CD14-positive monocyte (primary cell): ENCODE measurements at regions not wholly inside any gene's neighbourhood (a gene's known extent, or its start where the extent isn't known, plus 50 kb on each side); places are given as distances from the start of the nearest gene placed in this dataset.
A peak's percentile ranks its signal among the peaks of the same experiment; 100 is the strongest.

Experiments
- DNase-seq, 3 donors: peaks; one replicate each; pipeline ENCODE4 v3.0.0-alpha.2; 2011 to 2022
- H2AFZ ChIP-seq: 2 replicates; pipeline ENCODE4 v1.6.0; 2012; ENCODE audit warnings: mild to moderate bottlenecking, low read depth, low read length, inconsistent platforms; ENCODE audit not compliant: insufficient read depth, poor library complexity, severe bottlenecking
- H3K27ac ChIP-seq, 2 donors: 1 replicate in 1 of 2; 2 replicates in 1 of 2; pipeline ENCODE4 v1.5.1; 2012 to 2013; ENCODE audit warnings: low read length in 2 of 2, control low read depth in 1 of 2, inconsistent platforms in 1 of 2, low read depth in 1 of 2, mild to moderate bottlenecking in 1 of 2
- H3K27me3 ChIP-seq, 2 donors: one replicate each; pipeline versions ENCODE4 v1.6.0 to v1.6.1; 2011 to 2013; ENCODE audit warnings: low read length in 2 of 2; ENCODE audit not compliant: control insufficient read depth in 2 of 2, insufficient read depth in 2 of 2
- H3K36me3 ChIP-seq, 2 donors: replicated peaks in 1 of 2; 1 replicate in 1 of 2; 2 replicates in 1 of 2; pipeline versions ENCODE4 v1.5.1 to v1.6.1; 2012 to 2013; ENCODE audit warnings: low read length in 2 of 2, control low read depth in 1 of 2, inconsistent platforms in 1 of 2, mild to moderate bottlenecking in 1 of 2; ENCODE audit not compliant: insufficient read depth in 2 of 2, control insufficient read depth in 1 of 2
- H3K4me1 ChIP-seq, 2 donors: 1 replicate in 1 of 2; 2 replicates in 1 of 2; pipeline versions ENCODE4 v1.5.1 to v1.6.1; 2012 to 2013; ENCODE audit warnings: low read length in 2 of 2, control low read depth in 1 of 2, inconsistent platforms in 1 of 2, mild to moderate bottlenecking in 1 of 2, moderate library complexity in 1 of 2; ENCODE audit not compliant: insufficient read depth in 2 of 2, control insufficient read depth in 1 of 2
- H3K4me2 ChIP-seq: replicated peaks from 2 replicates; pipeline ENCODE3; 2012; ENCODE audit warnings: low read length, moderate library complexity, mild to moderate bottlenecking; ENCODE audit not compliant: poor library complexity, severe bottlenecking; ENCODE audit errors: extremely low read depth
- H3K4me3 ChIP-seq, 3 experiments: fragments of 200-600 bp in 1 of 3; sonication (generic) in 1 of 3; replicated peaks in 1 of 3; 1 replicate in 2 of 3; 2 replicates in 1 of 3; pipeline ENCODE4 v1.5.1; 2011 to 2013; ENCODE audit warnings: low read length in 3 of 3, mild to moderate bottlenecking in 3 of 3, control low read depth in 2 of 3, low read depth in 2 of 3, inconsistent platforms in 1 of 3, moderate library complexity in 1 of 3
- H3K79me2 ChIP-seq: 2 replicates; pipeline ENCODE4 v1.6.0; 2012; ENCODE audit warnings: mild to moderate bottlenecking, control low read depth, inconsistent platforms, low read length, moderate library complexity; ENCODE audit not compliant: insufficient read depth
- H3K9ac ChIP-seq: 2 replicates; pipeline ENCODE4 v1.6.0; 2017; ENCODE audit warnings: low read length, mild to moderate bottlenecking; ENCODE audit not compliant: insufficient read depth, poor library complexity, severe bottlenecking
- H3K9me3 ChIP-seq, 2 donors: replicated peaks in 1 of 2; 1 replicate in 1 of 2; 2 replicates in 1 of 2; pipeline versions ENCODE4 v1.5.1 to v1.6.1; 2012 to 2013; ENCODE audit warnings: low read length in 2 of 2, control low read depth in 1 of 2; ENCODE audit not compliant: control insufficient read depth in 1 of 2, insufficient read depth in 1 of 2
- H4K20me1 ChIP-seq: 2 replicates; pipeline ENCODE4 v1.6.0; 2012; ENCODE audit warnings: mild to moderate bottlenecking, low read length, control low read depth, moderate library complexity; ENCODE audit not compliant: insufficient read depth
- H3K27ac Mint-ChIP-seq, 7 donors: one replicate each; pipeline ENCODE4 v1.8.0; 2020; ENCODE audit warnings: mild to moderate bottlenecking in 7 of 7, mixed read lengths in 7 of 7, moderate library complexity in 6 of 7, inconsistent platforms in 2 of 7
- H3K27me3 Mint-ChIP-seq, 3 donors: one replicate each; pipeline ENCODE4 v1.8.0; 2021 to 2022; ENCODE audit warnings: low read depth in 3 of 3, mild to moderate bottlenecking in 3 of 3, mixed read lengths in 3 of 3, moderate library complexity in 3 of 3, inconsistent platforms in 1 of 3
- H3K36me3 Mint-ChIP-seq, 2 donors: one replicate each; pipeline ENCODE4 v1.8.0; 2020; ENCODE audit warnings: mixed read lengths in 2 of 2, inconsistent platforms in 1 of 2, mild to moderate bottlenecking in 1 of 2
- H3K4me1 Mint-ChIP-seq: one replicate; pipeline ENCODE4 v1.8.0; 2020; ENCODE audit warnings: mild to moderate bottlenecking, mixed read lengths
- H3K4me3 Mint-ChIP-seq, 2 donors: one replicate each; pipeline ENCODE4 v1.8.0; 2020; ENCODE audit warnings: mild to moderate bottlenecking in 2 of 2, mixed read lengths in 2 of 2, moderate library complexity in 1 of 2
- H3K9me3 Mint-ChIP-seq, 7 donors: one replicate each; pipeline ENCODE4 v1.8.0; 2020 to 2022; ENCODE audit warnings: mixed read lengths in 7 of 7, mild to moderate bottlenecking in 6 of 7, moderate library complexity in 6 of 7, inconsistent platforms in 2 of 7
- WGBS: methylation state at CpG from one replicate; pipeline ENCODE4 v1.1.5; 2013; ENCODE audit warnings: missing lambda C conversion rate; ENCODE audit not compliant: insufficient coverage; 5-methylcytosine and 5-hydroxymethylcytosine counted together
- intact Hi-C, 2 donors: fragments of 100-400 bp; cut with micrococcal nuclease; formaldehyde crosslinking; loops; one replicate each; pipeline versions ENCODE4 v1.15.0 to v1.15.1; 2023
- TF ChIP-seq, protein P1 (sequence below): fragments of 200-600 bp; IDR thresholded peaks from one replicate; pipeline ENCODE4 v1.8.0; 2022; ENCODE audit warnings: antibody characterized with exemption, mild to moderate bottlenecking

GRCh38 chr22:48569476-48570233 lies 1258.0 kb downstream of the BRD1 start:
- TF ChIP-seq, protein P1, sequence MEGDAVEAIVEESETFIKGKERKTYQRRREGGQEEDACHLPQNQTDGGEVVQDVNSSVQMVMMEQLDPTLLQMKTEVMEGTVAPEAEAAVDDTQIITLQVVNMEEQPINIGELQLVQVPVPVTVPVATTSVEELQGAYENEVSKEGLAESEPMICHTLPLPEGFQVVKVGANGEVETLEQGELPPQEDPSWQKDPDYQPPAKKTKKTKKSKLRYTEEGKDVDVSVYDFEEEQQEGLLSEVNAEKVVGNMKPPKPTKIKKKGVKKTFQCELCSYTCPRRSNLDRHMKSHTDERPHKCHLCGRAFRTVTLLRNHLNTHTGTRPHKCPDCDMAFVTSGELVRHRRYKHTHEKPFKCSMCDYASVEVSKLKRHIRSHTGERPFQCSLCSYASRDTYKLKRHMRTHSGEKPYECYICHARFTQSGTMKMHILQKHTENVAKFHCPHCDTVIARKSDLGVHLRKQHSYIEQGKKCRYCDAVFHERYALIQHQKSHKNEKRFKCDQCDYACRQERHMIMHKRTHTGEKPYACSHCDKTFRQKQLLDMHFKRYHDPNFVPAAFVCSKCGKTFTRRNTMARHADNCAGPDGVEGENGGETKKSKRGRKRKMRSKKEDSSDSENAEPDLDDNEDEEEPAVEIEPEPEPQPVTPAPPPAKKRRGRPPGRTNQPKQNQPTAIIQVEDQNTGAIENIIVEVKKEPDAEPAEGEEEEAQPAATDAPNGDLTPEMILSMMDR: no peak
- peak overlapping the region in 1 of 2 donors; percentile 0 for H3K4me3 Mint-ChIP-seq
- WGBS: 95% methylated on average over 21 of the region's 25 CpGs
- Histone ChIP-seq H3K36me3 (no peaks in the 10 kb centered on the region), H3K27me3 (peaks cover 7 to 35% of the 10 kb centered on the region in 2 donors), H3K4me2 (no peak overlapping the region), H3K9me3 (peaks cover 3 to 23% of the 10 kb centered on the region in 2 donors), H3K4me3 (no peak overlapping the region), H2AFZ (no peak overlapping the region), H3K79me2 (no peaks in the 10 kb centered on the region), H3K9ac (no peak overlapping the region), H3K4me1 (no peaks in the 10 kb centered on the region), H4K20me1 (no peaks in the 10 kb centered on the region), H3K27ac (no peak overlapping the region)
- no peaks in the 10 kb centered on the region for H3K36me3 Mint-ChIP-seq
- peaks cover 5 to 18% (median 12%) of the 10 kb centered on the region in 7 donors for H3K9me3 Mint-ChIP-seq
- no peak for DNase-seq
- intact Hi-C loops: no loop called here
- no peaks in the 10 kb centered on the region for H3K4me1 Mint-ChIP-seq
- H3K27me3 Mint-ChIP-seq: peaks cover 18 to 22% (median 21%) of the 10 kb centered on the region in 3 donors
- no peak overlapping the region for H3K27ac Mint-ChIP-seq

GRCh38 chr22:48568736-48569330 lies 1258.8 kb downstream of the BRD1 start:
- WGBS: 91% methylated on average over 9 of the region's 15 CpGs
- intact Hi-C loops: no loop called here
- Histone ChIP-seq H3K4me2 (no peak overlapping the region), H3K4me3 (no peak overlapping the region), H3K4me1 (no peaks in the 10 kb centered on the region), H3K27ac (no peak overlapping the region), H4K20me1 (no peaks in the 10 kb centered on the region), H3K79me2 (no peaks in the 10 kb centered on the region), H3K27me3 (peaks cover 1 to 27% of the 10 kb centered on the region in 2 donors), H2AFZ (no peak overlapping the region), H3K9me3 (peaks cover 3 to 21% of the 10 kb centered on the region in 2 donors), H3K36me3 (no peaks in the 10 kb centered on the region), H3K9ac (no peak overlapping the region)
- Mint-ChIP-seq H3K4me3 (no peak overlapping the region), H3K9me3 (peaks cover 5 to 18% (median 10%) of the 10 kb centered on the region in 7 donors), H3K27me3 (peaks cover 10 to 18% (median 14%) of the 10 kb centered on the region in 3 donors), H3K27ac (no peak overlapping the region), H3K36me3 (no peaks in the 10 kb centered on the region), H3K4me1 (no peaks in the 10 kb centered on the region)
- no peak for DNase-seq
- TF ChIP-seq, protein P1: no peak
